GM12878 (cell line): ENCODE measurements at regions not wholly inside any gene's neighbourhood (a gene's known extent, or its start where the extent isn't known, plus 50 kb on each side); places are given as distances from the start of the nearest gene placed in this dataset.

Experiments used
- ATAC-seq: fragments of 200-7000 bp; cut with Tn5 transposase; 3 replicates; pipeline ENCODE4 v1.9.1; 2020; ENCODE audit warnings: mild to moderate bottlenecking, moderate library complexity
- BruUV-seq: library from RNA; stranded (reverse); fragments of 400-500 nt; replicated peaks from 2 replicates; lab custom pipeline; 2021; lab: Mats Ljungman, UMichigan
- CTCF ChIA-PET: fragments of 300-600 bp; sonication (Branson Sonifier 250); formaldehyde crosslinking; extraction: SDS; loops from one replicate; lab custom pipeline; 2021; ENCODE audit warnings: inconsistent platforms; lab: Yijun Ruan, JAX
- POLR2A ChIA-PET: fragments of 350-600 bp; formaldehyde crosslinking; extraction: SDS; loops from one replicate; lab custom pipeline; 2021; ENCODE audit warnings: inconsistent platforms; lab: Charles Lee
- RAD21 ChIA-PET: fragments of 300-600 bp; sonication (Branson Sonifier 250); formaldehyde crosslinking; loops from one replicate; lab custom pipeline; 2023; ENCODE audit warnings: antibody characterized with exemption; ENCODE audit not compliant: unreplicated experiment; lab: Charles Lee
- SMC1A ChIA-PET: fragments of 300-600 bp; sonication (Branson Sonifier 250); formaldehyde crosslinking; loops from one replicate; lab custom pipeline; 2023; ENCODE audit not compliant: unreplicated experiment, uncharacterized antibody; lab: Charles Lee
- DNase-seq: peaks from one replicate; pipeline ENCODE4 v3.0.0-alpha.2; 2011; ENCODE audit warnings: low read depth, low spot score
- FAIRE-seq: peaks from 3 replicates; lab custom pipeline; 2011; peaks lifted over from hg19 to GRCh38; lab: Jason Lieb, UNC
- H2AFZ ChIP-seq: 2 replicates; pipeline ENCODE4 v1.6.0; 2011; ENCODE audit warnings: low read depth, low read length, control low read depth; ENCODE audit not compliant: control insufficient read depth
- H3K27ac ChIP-seq: 2 replicates; pipeline ENCODE4 v1.5.1; 2011; ENCODE audit warnings: control low read depth; ENCODE audit not compliant: control insufficient read depth, insufficient read depth
- H3K27me3 ChIP-seq, 2 experiments: replicated peaks in 1 of 2; 2 replicates each; pipeline versions ENCODE4 v1.6.0 to v1.6.1; 2011; ENCODE audit warnings: low read length in 1 of 2; ENCODE audit not compliant: control insufficient read depth in 2 of 2, insufficient read depth in 2 of 2
- H3K36me3 ChIP-seq, 2 experiments: 2 replicates each; pipeline ENCODE4 v1.5.1; 2011; ENCODE audit warnings: low read length in 1 of 2; ENCODE audit not compliant: control insufficient read depth in 2 of 2, insufficient read depth in 2 of 2
- H3K4me1 ChIP-seq: 2 replicates; pipeline ENCODE4 v1.6.1; 2011; ENCODE audit warnings: mild to moderate bottlenecking, low read length, moderate library complexity, mixed read lengths; ENCODE audit not compliant: control insufficient read depth, insufficient read depth
- H3K4me2 ChIP-seq: 2 replicates; pipeline ENCODE4 v1.6.0; 2011; ENCODE audit warnings: control low read depth; ENCODE audit not compliant: control insufficient read depth, insufficient read depth
- H3K4me3 ChIP-seq: fragments of 200-600 bp; sonication (generic); 2 replicates; pipeline ENCODE4 v1.5.1; 2016
- H3K79me2 ChIP-seq: 2 replicates; pipeline ENCODE4 v1.6.0; 2011; ENCODE audit warnings: low read length; ENCODE audit not compliant: control insufficient read depth, insufficient read depth
- H3K9ac ChIP-seq: 2 replicates; pipeline ENCODE4 v1.8.0; 2011; ENCODE audit warnings: low read length, control low read depth, mixed read lengths; ENCODE audit not compliant: control insufficient read depth, insufficient read depth
- H3K9me3 ChIP-seq: replicated peaks from 3 replicates; pipeline ENCODE4 v1.5.1; 2011; ENCODE audit warnings: mild to moderate bottlenecking, low read length; ENCODE audit not compliant: control insufficient read depth, insufficient read depth
- H4K20me1 ChIP-seq: 2 replicates; pipeline ENCODE4 v1.6.0; 2011; ENCODE audit not compliant: control insufficient read depth, insufficient read depth
- ASH2L ChIP-seq: fragments of 300-600, 200-600 bp; sonication (generic); IDR thresholded peaks from 2 replicates; pipeline ENCODE4 v1.6.1; 2017; ENCODE audit warnings: low read depth, mild to moderate bottlenecking, borderline replicate concordance
- ATF7 ChIP-seq: fragments of 450-650 bp; IDR thresholded peaks from 2 replicates; pipeline ENCODE4 v1.6.1; 2016; ENCODE audit warnings: low read depth, mild to moderate bottlenecking
- BACH1 ChIP-seq: fragments of 450-650 bp; IDR thresholded peaks from 2 replicates; pipeline ENCODE4 v1.6.1; 2017; ENCODE audit warnings: mild to moderate bottlenecking, borderline replicate concordance
- CBFB ChIP-seq: IDR thresholded peaks from 2 replicates; pipeline ENCODE4 v1.6.1; 2016; ENCODE audit warnings: antibody characterized with exemption, low read depth
- CEBPB ChIP-seq, 2 experiments: fragments of 150-350 bp in 1 of 2; IDR thresholded peaks; 2 replicates each; pipeline ENCODE4 v1.6.1; 2012 to 2014; ENCODE audit warnings: low read depth in 2 of 2, low read length in 2 of 2, borderline replicate concordance in 1 of 2, inconsistent platforms in 1 of 2
- CTCF ChIP-seq, 3 experiments: IDR thresholded peaks in 2 of 3; conservative IDR thresholded peaks in 1 of 3; 2 replicates each; pipeline ENCODE4 v1.5.1; 2011; ENCODE audit warnings: low read depth in 3 of 3, low read length in 3 of 3, mild to moderate bottlenecking in 3 of 3, control low read depth in 2 of 3, moderate library complexity in 2 of 3, inconsistent platforms in 1 of 3, mixed read lengths in 1 of 3; ENCODE audit not compliant: control insufficient read depth in 2 of 3, insufficient read depth in 1 of 3; ENCODE audit errors: extremely low read depth in 1 of 3
- CUX1 ChIP-seq: IDR thresholded peaks from 2 replicates; pipeline ENCODE4 v1.6.1; 2012; ENCODE audit warnings: improper control_type of control experiment, low read depth, low read length; ENCODE audit not compliant: insufficient replicate concordance
- IRF3 ChIP-seq: fragments of 450-650 bp; IDR thresholded peaks from 2 replicates; pipeline ENCODE4 v1.6.1; 2014; ENCODE audit warnings: mild to moderate bottlenecking
- JUND ChIP-seq: IDR thresholded peaks from 2 replicates; pipeline ENCODE4 v1.6.1; 2012; ENCODE audit warnings: low read depth, mild to moderate bottlenecking, low read length, improper control_type of control experiment, moderate library complexity
- LARP7 ChIP-seq: fragments of 450-650 bp; IDR thresholded peaks from 2 replicates; pipeline ENCODE4 v1.6.1; 2017; ENCODE audit warnings: mild to moderate bottlenecking
- MEF2A ChIP-seq: IDR thresholded peaks from 2 replicates; pipeline ENCODE4 v1.6.1; 2011; ENCODE audit warnings: low read depth, mild to moderate bottlenecking, low read length, moderate library complexity; ENCODE audit not compliant: insufficient read depth
- MYB ChIP-seq: fragments of 150-350 bp; IDR thresholded peaks from 2 replicates; pipeline ENCODE4 v1.6.1; 2014; ENCODE audit warnings: mild to moderate bottlenecking, low read depth, low read length, borderline replicate concordance
- NR2C1 ChIP-seq: fragments of 450-650 bp; IDR thresholded peaks from 2 replicates; pipeline ENCODE4 v1.6.1; 2017; ENCODE audit warnings: antibody characterized with exemption, mild to moderate bottlenecking, moderate library complexity
- SMARCA5 ChIP-seq: fragments of 450-650 bp; IDR thresholded peaks from 2 replicates; pipeline ENCODE4 v1.6.1; 2017; ENCODE audit warnings: mild to moderate bottlenecking
- TCF12 ChIP-seq: IDR thresholded peaks from 2 replicates; pipeline ENCODE4 v1.6.1; 2011; ENCODE audit warnings: low read depth, mild to moderate bottlenecking, low read length
- USF2 ChIP-seq: IDR thresholded peaks from 2 replicates; pipeline ENCODE4 v1.6.1; 2011; ENCODE audit warnings: low read depth, low read length, improper control_type of control experiment, borderline replicate concordance
- YBX1 ChIP-seq: fragments of 450-650 bp; IDR thresholded peaks from 2 replicates; pipeline ENCODE4 v1.6.1; 2016; ENCODE audit warnings: antibody characterized with exemption
- ZSCAN29 ChIP-seq: fragments of 450-650 bp; IDR thresholded peaks from 2 replicates; pipeline ENCODE4 v1.6.1; 2017; ENCODE audit warnings: mild to moderate bottlenecking, moderate library complexity
- WGBS: methylation state at CpG from one replicate; pipeline ENCODE4 v1.1.6; 2016; ENCODE audit warnings: low lambda C conversion rate; ENCODE audit not compliant: insufficient replicate concordance, insufficient coverage; ENCODE audit errors: missing lambda C conversion rate; 5-methylcytosine and 5-hydroxymethylcytosine counted together
- in situ Hi-C: fragments of 300-500 bp; cut with MboI; formaldehyde crosslinking; loops from 9 replicates; pipeline ENCODE4 v1.14.3; 2018; ENCODE audit warnings: mixed read lengths
- intact Hi-C: fragments of 100-400 bp; cut with micrococcal nuclease; formaldehyde crosslinking; loops from one replicate; pipeline ENCODE4 v1.14.2; 2022; ENCODE audit not compliant: unreplicated experiment

- Histone ChIP-seq H3K36me3 (no peaks in the 10 kb centered on the region), H3K79me2 (no peaks in the 10 kb centered on the region), H3K4me1 (no peaks in the 10 kb centered on the region), H3K4me2 (no peak overlapping the region), H4K20me1 (no peaks in the 10 kb centered on the region), H3K9me3 (no peaks in the 10 kb centered on the region), H3K4me3 (no peak overlapping the region), H3K9ac (no peak overlapping the region), H3K27ac (no peak overlapping the region), H2AFZ (no peak overlapping the region), H3K27me3 (no peaks in the 10 kb centered on the region)
- 33% methylated on average over 3 of the region's 3 CpGs for WGBS
- no peak for ATAC-seq
- POLR2A ChIA-PET = interaction anchor here (1.5 kb wide), 3 partner anchors 9 to 16 kb away, joined by 3 to 6 read pairs (median 3); no protein-coding TSS in a partner anchor
- SMC1A ChIA-PET = interaction anchor here (0.7 to 2.4 kb wide), 4 partner anchors 12 to 30 kb away, joined by 3 to 14 read pairs (median 7); no protein-coding TSS in a partner anchor
- CTCF ChIA-PET = no interaction called here
- in situ Hi-C loops (no loop called here), intact Hi-C loops (no loop called here)
- no peak for DNase-seq
- RAD21 ChIA-PET = no interaction called here
- BruUV-seq = no TSS peak
- FAIRE-seq = no peak
- no peak for TF ChIP-seq MEF2A
- no peak for TF ChIP-seq BACH1
- no peak for TF ChIP-seq CUX1
- no peak for TF ChIP-seq YBX1
- no peak for TF ChIP-seq MYB
- TF ChIP-seq ATF7 = no peak
- no peak for TF ChIP-seq ASH2L
- no peak for TF ChIP-seq JUND
- no peak for TF ChIP-seq CBFB
- no peak for TF ChIP-seq LARP7
- no peak for TF ChIP-seq USF2
- TF ChIP-seq IRF3 = no peak
- TF ChIP-seq CEBPB (IDR thresholded peaks at IDR 0.05; ENCODE audit: borderline replicate concordance in 1 of 2, low read depth in 2 of 2, low read length in 2 of 2) = no peak
- TF ChIP-seq TCF12 = no peak
- TF ChIP-seq CTCF (IDR thresholded peaks at IDR 0.05 in 2 of 3, conservative IDR thresholded peaks at IDR 0.05 in 1 of 3; ENCODE audit: control insufficient read depth in 2 of 3, extremely low read depth in 1 of 3, insufficient read depth in 1 of 3, low read depth in 3 of 3, low read length in 3 of 3) = no peak
- no peak for TF ChIP-seq SMARCA5
- no peak for TF ChIP-seq NR2C1
- TF ChIP-seq ZSCAN29 = no peak
Measured at GRCh38 chr9:1248743-1249142, 198.6 kb downstream of the DMRT2 start.
